B cell (primary cell): ENCODE measurements at regions not wholly inside any gene's neighbourhood (a gene's known extent, or its start where the extent isn't known, plus 50 kb on each side); places are given as distances from the start of the nearest gene placed in this dataset.

Experiments used
- ATAC-seq: fragments of 200-7000 bp; cut with Tn5 transposase; one replicate; pipeline ENCODE4 v1.10.0; 2021; ENCODE audit warnings: low read depth, mild to moderate bottlenecking, moderate number of reproducible peaks, moderate library complexity
- CTCF ChIA-PET: fragments of 350-600 bp; sonication (Branson Sonifier 250); formaldehyde crosslinking; loops from one replicate; lab custom pipeline; 2021; ENCODE audit warnings: antibody characterized with exemption, inconsistent platforms; lab: Charles Lee
- POLR2A ChIA-PET: fragments of 350-600 bp; sonication (Branson Sonifier 250); formaldehyde crosslinking; loops from one replicate; lab custom pipeline; 2021; ENCODE audit warnings: antibody characterized with exemption; lab: Charles Lee
- DNase-seq: peaks from one replicate; pipeline ENCODE4 v3.0.0; 2013
- H2AFZ ChIP-seq: 2 replicates; pipeline ENCODE4 v1.6.1; 2012; ENCODE audit warnings: mild to moderate bottlenecking, low read depth, low read length; ENCODE audit not compliant: insufficient read depth, poor library complexity, severe bottlenecking
- H3K27ac ChIP-seq, 2 donors: 1 replicate in 1 of 2; 2 replicates in 1 of 2; pipeline ENCODE4 v1.5.1; 2012 to 2013; ENCODE audit warnings: low read length in 2 of 2, mild to moderate bottlenecking in 2 of 2, moderate library complexity in 1 of 2
- H3K27me3 ChIP-seq, 4 experiments: fragments of 200-600 bp in 1 of 4; sonication (generic) in 1 of 4; replicated peaks in 1 of 4; 1 replicate in 2 of 4; 2 replicates in 2 of 4; pipeline versions ENCODE4 v1.6.1 to v1.7.0; 2013 to 2016; ENCODE audit warnings: low read length in 3 of 4, mild to moderate bottlenecking in 2 of 4, mixed read lengths in 1 of 4, moderate library complexity in 1 of 4; ENCODE audit not compliant: insufficient read depth in 4 of 4, control insufficient read depth in 3 of 4; ENCODE audit errors: control extremely low read depth in 1 of 4
- H3K36me3 ChIP-seq, 2 experiments: replicated peaks in 1 of 2; 1 replicate in 1 of 2; 2 replicates in 1 of 2; pipeline versions ENCODE4 v1.6.1 to v1.7.1; 2013; ENCODE audit warnings: low read length in 1 of 2; ENCODE audit not compliant: insufficient read depth in 2 of 2, control insufficient read depth in 1 of 2; ENCODE audit errors: control extremely low read depth in 1 of 2, extremely low read depth in 1 of 2
- H3K4me1 ChIP-seq, 2 donors: fragments of 200-600 bp in 1 of 2; sonication (generic) in 1 of 2; 1 replicate in 1 of 2; 2 replicates in 1 of 2; pipeline versions ENCODE4 v1.5.1 to v1.6.1; 2013 to 2017; ENCODE audit warnings: low read length in 2 of 2; ENCODE audit not compliant: control insufficient read depth in 2 of 2, insufficient read depth in 2 of 2
- H3K4me2 ChIP-seq: replicated peaks from 2 replicates; pipeline ENCODE3; 2012; ENCODE audit warnings: mild to moderate bottlenecking, low read depth, low read length; ENCODE audit not compliant: poor library complexity, severe bottlenecking
- H3K4me3 ChIP-seq, 5 experiments: fragments of 200-600 bp in 1 of 5; sonication (generic) in 1 of 5; 1 replicate in 3 of 5; 2 replicates in 2 of 5; pipeline versions ENCODE4 v1.5.1 to v1.7.0; 2011 to 2016; ENCODE audit warnings: low read length in 4 of 5, mild to moderate bottlenecking in 4 of 5, low read depth in 2 of 5, control low read depth in 1 of 5, moderate library complexity in 1 of 5; ENCODE audit not compliant: insufficient read depth in 1 of 5; ENCODE audit errors: control extremely low read depth in 1 of 5, extremely low read depth in 1 of 5
- H3K79me2 ChIP-seq: fragments of 200-600 bp; sonication (generic); one replicate; pipeline ENCODE4 v1.6.0; 2016; ENCODE audit warnings: low read length; ENCODE audit not compliant: control insufficient read depth, insufficient read depth
- H3K9ac ChIP-seq: fragments of 200-600 bp; sonication (generic); 2 replicates; pipeline ENCODE4 v1.6.1; 2017; ENCODE audit warnings: mild to moderate bottlenecking, low read length, moderate library complexity
- H3K9me3 ChIP-seq, 3 donors: one replicate each; pipeline versions ENCODE4 v1.6.1 to v1.7.1; 2013; ENCODE audit warnings: low read length in 2 of 3; ENCODE audit not compliant: control insufficient read depth in 2 of 3, insufficient read depth in 1 of 3; ENCODE audit errors: control extremely low read depth in 1 of 3
- H4K20me1 ChIP-seq: 2 replicates; pipeline ENCODE4 v1.6.0; 2012; ENCODE audit warnings: mild to moderate bottlenecking, low read length; ENCODE audit not compliant: insufficient read depth, control insufficient read depth, poor library complexity, severe bottlenecking
- H3K27ac Mint-ChIP-seq: one replicate; pipeline ENCODE4 v1.8.0; 2021; ENCODE audit warnings: mixed read lengths
- H3K27me3 Mint-ChIP-seq: one replicate; pipeline ENCODE4 v1.8.0; 2021; ENCODE audit warnings: mixed read lengths
- H3K4me1 Mint-ChIP-seq: one replicate; pipeline ENCODE4 v1.8.0; 2021; ENCODE audit warnings: mixed read lengths
- H3K4me3 Mint-ChIP-seq: one replicate; pipeline ENCODE4 v1.8.0; 2021; ENCODE audit warnings: mixed read lengths
- H3K9me3 Mint-ChIP-seq: one replicate; pipeline ENCODE4 v1.8.0; 2022; ENCODE audit warnings: mixed read lengths; ENCODE audit not compliant: insufficient read depth
- CTCF ChIP-seq: fragments of 200-600 bp; IDR thresholded peaks from one replicate; pipeline ENCODE4 v1.8.0; 2022; ENCODE audit warnings: antibody characterized with exemption, mild to moderate bottlenecking
- EZH2 ChIP-seq: IDR thresholded peaks from 2 replicates; pipeline ENCODE4 v1.6.1; 2012; ENCODE audit warnings: borderline replicate concordance, low read depth, mild to moderate bottlenecking, moderate library complexity, low read length; ENCODE audit not compliant: insufficient read depth, poor library complexity, severe bottlenecking
- WGBS: methylation state at CpG from one replicate; pipeline ENCODE4 v1.1.5; 2013; ENCODE audit warnings: missing lambda C conversion rate; ENCODE audit not compliant: insufficient coverage; 5-methylcytosine and 5-hydroxymethylcytosine counted together
- intact Hi-C: fragments of 100-400 bp; cut with micrococcal nuclease; formaldehyde crosslinking; loops from one replicate; pipeline ENCODE4 v1.10.0; 2022

- H3K27ac Mint-ChIP-seq, result no peak overlapping the region
- CTCF ChIA-PET, result no interaction called here
- H3K4me1 ChIP-seq, result no peaks in the 10 kb centered on the region
These were observed 262.0 kb upstream of the FOXQ1 start for GRCh38 chr6:1049900-1050299.

GRCh38 chr6:1049170-1049569, 262.7 kb upstream of the FOXQ1 start:
- Histone ChIP-seq H3K79me2 (no peaks in the 10 kb centered on the region), H3K27ac (no peak overlapping the region), H2AFZ (no peak overlapping the region), H3K4me1 (no peaks in the 10 kb centered on the region), H3K9me3 (no peaks in the 10 kb centered on the region), H3K9ac (no peak overlapping the region), H3K27me3 (peaks cover 0 to 4% (median 2%) of the 10 kb centered on the region in 4 experiments), H3K36me3 (no peaks in the 10 kb centered on the region), H4K20me1 (no peaks in the 10 kb centered on the region), H3K4me3 (no peak overlapping the region), H3K4me2 (no peak overlapping the region)
- Mint-ChIP-seq H3K27me3 (peaks cover 40% of the 10 kb centered on the region), H3K9me3 (no peaks in the 10 kb centered on the region), H3K4me1 (no peaks in the 10 kb centered on the region), H3K4me3 (no peak overlapping the region), H3K27ac (no peak overlapping the region)
- WGBS, result no CpG with 5 or more reads among the region's 1 CpG
- no peak for ATAC-seq
- intact Hi-C loops, result no loop called here
- no peak for TF ChIP-seq EZH2
- TF ChIP-seq CTCF, result no peak
- no peak for DNase-seq
- CTCF ChIA-PET, result no interaction called here
- POLR2A ChIA-PET, result no interaction called here

More at GRCh38 chr6:1049900-1050299, 262.0 kb upstream of the FOXQ1 start:
- Histone ChIP-seq H3K4me3 (no peak overlapping the region), H3K79me2 (no peaks in the 10 kb centered on the region), H3K9ac (no peak overlapping the region), H4K20me1 (no peaks in the 10 kb centered on the region), H3K36me3 (no peaks in the 10 kb centered on the region), H3K27ac (no peak overlapping the region), H3K4me2 (no peak overlapping the region), H3K27me3 (peaks cover 0 to 3% (median under 1%) of the 10 kb centered on the region in 4 experiments), H2AFZ (no peak overlapping the region), H3K9me3 (no peaks in the 10 kb centered on the region)
- intact Hi-C loops, result no loop called here
- DNase-seq, result no peak
- ATAC-seq, result no peak
- TF ChIP-seq EZH2 (no peak), CTCF (no peak)
- 86% methylated on average over 4 of the region's 5 CpGs for WGBS
- H3K4me3 Mint-ChIP-seq, result no peak overlapping the region
- POLR2A ChIA-PET, result no interaction called here
- H3K27me3 Mint-ChIP-seq, result peaks cover 34% of the 10 kb centered on the region
- H3K9me3 Mint-ChIP-seq, result no peaks in the 10 kb centered on the region
- H3K4me1 Mint-ChIP-seq, result no peaks in the 10 kb centered on the region
